Neutrophil (primary cell): ENCODE measurements at regions not wholly inside any gene's neighbourhood (a gene's known extent, or its start where the extent isn't known, plus 50 kb on each side); places are given as distances from the start of the nearest gene placed in this dataset.

ENCODE experiments used
- H3K27ac ChIP-seq: fragments of 200-600 bp; sonication (generic); 2 replicates; pipeline ENCODE4 v1.5.1; 2016; ENCODE audit warnings: mild to moderate bottlenecking, moderate library complexity
- H3K27me3 ChIP-seq: fragments of 200-600 bp; sonication (generic); 2 replicates; pipeline ENCODE4 v1.6.0; 2016; ENCODE audit warnings: mild to moderate bottlenecking
- H3K36me3 ChIP-seq: fragments of 200-600 bp; sonication (generic); 2 replicates; pipeline ENCODE4 v1.5.1; 2017
- H3K4me1 ChIP-seq, 2 experiments: fragments of 200-600 bp in 1 of 2; sonication (generic) in 1 of 2; 1 replicate in 1 of 2; 2 replicates in 1 of 2; pipeline versions ENCODE4 v1.5.1 to v1.6.1; 2013 to 2016; ENCODE audit warnings: low read depth in 1 of 2, low read length in 1 of 2, mild to moderate bottlenecking in 1 of 2, moderate library complexity in 1 of 2; ENCODE audit not compliant: control insufficient read depth in 1 of 2, insufficient read depth in 1 of 2
- H3K4me3 ChIP-seq, 2 experiments: fragments of 200-600 bp in 1 of 2; sonication (generic) in 1 of 2; 1 replicate in 1 of 2; 2 replicates in 1 of 2; pipeline ENCODE4 v1.5.1; 2013 to 2016; ENCODE audit warnings: low read depth in 1 of 2, low read length in 1 of 2, mild to moderate bottlenecking in 1 of 2, moderate library complexity in 1 of 2
- H3K9me3 ChIP-seq: fragments of 200-600 bp; sonication (generic); 2 replicates; pipeline ENCODE4 v1.5.1; 2016
- TF ChIP-seq, protein P1 (sequence below): fragments of 200-600 bp; sonication (generic); IDR thresholded peaks from 2 replicates; pipeline ENCODE4 v1.5.1; 2016; ENCODE audit warnings: antibody characterized with exemption

GRCh38 chr7:33745934-33746333 is 159.4 kb upstream of the BMPER start:
- Histone ChIP-seq H3K36me3 (no peaks in the 10 kb centered on the region), H3K4me1 (no peaks in the 10 kb centered on the region), H3K9me3 (no peaks in the 10 kb centered on the region), H3K27ac (no peak overlapping the region), H3K4me3 (no peak overlapping the region), H3K27me3 (no peaks in the 10 kb centered on the region)
- TF ChIP-seq, protein P1, sequence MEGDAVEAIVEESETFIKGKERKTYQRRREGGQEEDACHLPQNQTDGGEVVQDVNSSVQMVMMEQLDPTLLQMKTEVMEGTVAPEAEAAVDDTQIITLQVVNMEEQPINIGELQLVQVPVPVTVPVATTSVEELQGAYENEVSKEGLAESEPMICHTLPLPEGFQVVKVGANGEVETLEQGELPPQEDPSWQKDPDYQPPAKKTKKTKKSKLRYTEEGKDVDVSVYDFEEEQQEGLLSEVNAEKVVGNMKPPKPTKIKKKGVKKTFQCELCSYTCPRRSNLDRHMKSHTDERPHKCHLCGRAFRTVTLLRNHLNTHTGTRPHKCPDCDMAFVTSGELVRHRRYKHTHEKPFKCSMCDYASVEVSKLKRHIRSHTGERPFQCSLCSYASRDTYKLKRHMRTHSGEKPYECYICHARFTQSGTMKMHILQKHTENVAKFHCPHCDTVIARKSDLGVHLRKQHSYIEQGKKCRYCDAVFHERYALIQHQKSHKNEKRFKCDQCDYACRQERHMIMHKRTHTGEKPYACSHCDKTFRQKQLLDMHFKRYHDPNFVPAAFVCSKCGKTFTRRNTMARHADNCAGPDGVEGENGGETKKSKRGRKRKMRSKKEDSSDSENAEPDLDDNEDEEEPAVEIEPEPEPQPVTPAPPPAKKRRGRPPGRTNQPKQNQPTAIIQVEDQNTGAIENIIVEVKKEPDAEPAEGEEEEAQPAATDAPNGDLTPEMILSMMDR = no peak

- H3K27me3 ChIP-seq = no peaks in the 10 kb centered on the region
- H3K4me1 ChIP-seq = no peaks in the 10 kb centered on the region
- TF ChIP-seq, protein P1 = no peak
- H3K27ac ChIP-seq = no peak overlapping the region
- H3K36me3 ChIP-seq = no peaks in the 10 kb centered on the region
- no peak overlapping the region for H3K4me3 ChIP-seq
- H3K9me3 ChIP-seq = no peaks in the 10 kb centered on the region
Measured at GRCh38 chr7:33748793-33749192, 156.5 kb upstream of the BMPER start.

DNA sequence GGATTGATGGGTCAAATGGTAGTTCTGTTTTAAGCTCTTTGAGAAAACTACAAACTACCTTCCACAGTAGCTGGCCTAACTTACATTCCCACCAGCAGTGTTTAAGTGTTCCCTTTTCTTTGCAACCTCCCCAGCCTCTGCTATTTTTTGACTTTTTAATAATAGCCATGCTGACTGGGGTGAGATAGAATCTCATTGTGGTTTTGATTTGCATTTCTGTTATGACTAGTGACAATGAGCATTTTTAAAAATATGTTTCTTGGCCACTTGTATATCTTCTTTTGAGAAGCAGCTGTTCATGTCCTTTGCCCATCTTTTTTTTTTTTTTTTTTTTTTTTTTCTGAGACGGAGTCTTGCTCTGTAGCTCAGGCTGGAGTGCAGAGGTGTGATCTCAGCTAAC is 155.2 kb upstream of the BMPER start:
- Histone ChIP-seq H3K9me3 (no peaks in the 10 kb centered on the region), H3K4me3 (no peak overlapping the region), H3K27ac (no peak overlapping the region), H3K36me3 (no peaks in the 10 kb centered on the region), H3K4me1 (no peaks in the 10 kb centered on the region), H3K27me3 (no peaks in the 10 kb centered on the region)
- TF ChIP-seq, protein P1 = no peak

- Histone ChIP-seq H3K27me3 (no peaks in the 10 kb centered on the region), H3K4me1 (no peaks in the 10 kb centered on the region), H3K27ac (no peak overlapping the region), H3K9me3 (no peaks in the 10 kb centered on the region), H3K36me3 (no peaks in the 10 kb centered on the region), H3K4me3 (no peak overlapping the region)
- TF ChIP-seq, protein P1 = no peak
Measured at GRCh38 chr7:33751443-33751842, 153.9 kb upstream of the BMPER start.

DNA sequence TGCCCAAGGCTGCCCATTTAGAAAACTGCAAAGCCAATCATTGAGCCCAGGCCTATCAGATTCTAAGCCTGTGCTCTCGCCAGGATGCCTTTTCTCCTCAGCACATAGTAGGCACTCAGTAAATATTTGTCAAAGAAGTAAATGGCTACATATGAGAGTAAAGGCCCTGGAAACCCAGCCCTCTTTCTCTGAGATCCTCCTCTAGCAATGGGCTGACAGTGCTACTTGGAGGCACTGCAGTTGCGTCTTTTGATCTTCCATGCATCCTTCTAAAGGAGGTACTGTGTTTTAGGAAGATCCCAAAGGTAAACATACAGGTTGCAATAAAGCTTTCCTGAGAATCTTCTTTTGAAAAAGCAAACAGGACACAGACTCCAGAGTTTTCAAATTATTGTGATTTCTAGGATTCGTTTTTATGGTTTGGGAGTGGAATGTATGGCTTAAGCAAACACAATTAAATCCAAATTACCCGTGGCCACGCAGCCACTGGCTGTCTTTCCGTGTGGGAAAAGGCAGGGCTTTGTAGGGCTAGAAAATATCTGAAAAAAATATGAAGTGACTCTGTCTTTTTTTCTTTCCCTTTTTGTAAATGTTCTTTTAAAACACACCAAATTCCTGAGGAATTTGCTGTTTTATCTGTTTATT is 151.3 kb upstream of the BMPER start:
- H3K27me3 ChIP-seq = no peaks in the 10 kb centered on the region

More for the DNA sequence above, 151.3 kb upstream of the BMPER start:
- TF ChIP-seq, protein P1 = no peak
- H3K4me3 ChIP-seq = no peak overlapping the region
- H3K36me3 ChIP-seq = no peaks in the 10 kb centered on the region
- no peaks in the 10 kb centered on the region for H3K4me1 ChIP-seq
- no peaks in the 10 kb centered on the region for H3K9me3 ChIP-seq
- H3K27ac ChIP-seq = no peak overlapping the region
